ENCODE measurements at regions not wholly inside any gene's neighbourhood (a gene's known extent, or its start where the extent isn't known, plus 50 kb on each side); places are given as distances from the start of the nearest gene placed in this dataset.

DNA sequence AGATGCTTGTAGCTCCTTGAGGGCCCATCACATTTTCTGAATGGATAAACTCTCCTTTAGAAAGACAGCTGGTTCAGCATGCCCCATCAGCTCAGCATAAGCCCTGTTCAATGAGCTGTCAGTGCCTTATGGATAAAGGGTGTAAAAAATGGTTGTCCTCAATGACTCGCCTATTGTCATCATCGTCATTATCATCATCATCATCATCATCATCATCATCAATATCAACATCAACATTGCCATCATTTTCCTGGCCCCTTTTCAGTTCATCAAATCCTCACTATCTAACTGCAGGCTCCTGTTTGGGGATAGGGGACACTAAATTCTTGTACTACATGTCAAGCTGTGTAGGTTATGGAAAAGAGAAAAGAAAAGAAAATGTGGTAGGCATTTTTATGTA, 310.7 kb upstream of the MTNR1B start:
- TF ChIP-seq CTCF (IDR thresholded peaks at IDR 0.05) (no peak), USF1 (IDR thresholded peaks at IDR 0.05; ENCODE audit: borderline replicate concordance, low read depth) (no peak)
- TF ChIP-seq, protein P1, sequence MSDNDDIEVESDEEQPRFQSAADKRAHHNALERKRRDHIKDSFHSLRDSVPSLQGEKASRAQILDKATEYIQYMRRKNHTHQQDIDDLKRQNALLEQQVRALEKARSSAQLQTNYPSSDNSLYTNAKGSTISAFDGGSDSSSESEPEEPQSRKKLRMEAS (IDR thresholded peaks at IDR 0.05; ENCODE audit: low read depth): no peak

Data from SK-N-SH (cell line).